B cell (primary cell): ENCODE measurements at regions not wholly inside any gene's neighbourhood (a gene's known extent, or its start where the extent isn't known, plus 50 kb on each side); places are given as distances from the start of the nearest gene placed in this dataset.

Experiments used
- CTCF ChIP-seq: fragments of 200-600 bp; IDR thresholded peaks from one replicate; pipeline ENCODE4 v1.8.0; 2022; ENCODE audit warnings: antibody characterized with exemption, mild to moderate bottlenecking
- EZH2 ChIP-seq: IDR thresholded peaks from 2 replicates; pipeline ENCODE4 v1.6.1; 2012; ENCODE audit warnings: borderline replicate concordance, low read depth, mild to moderate bottlenecking, moderate library complexity, low read length; ENCODE audit not compliant: insufficient read depth, poor library complexity, severe bottlenecking

DNA sequence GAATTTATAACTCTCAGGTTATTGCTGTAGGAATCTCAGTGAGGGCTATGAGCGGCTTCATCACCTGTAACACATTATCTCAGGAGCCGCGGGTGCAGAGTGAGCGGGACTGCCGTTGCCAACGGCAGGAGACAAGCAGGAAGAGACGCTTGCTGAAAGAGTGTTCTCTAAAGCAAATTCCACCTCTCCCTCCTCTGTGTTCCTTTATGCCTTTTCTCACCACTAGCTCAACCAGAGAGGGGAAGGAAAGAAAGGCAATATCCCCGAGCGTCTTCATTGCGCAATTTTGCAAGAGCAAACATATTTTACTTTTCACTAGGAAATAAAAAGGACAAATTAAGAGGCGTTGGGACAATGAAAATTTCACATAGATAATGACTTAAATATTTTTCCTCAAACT, 185.2 kb upstream of the EXOC2 start:
- TF ChIP-seq EZH2: no peak
- no peak for TF ChIP-seq CTCF
